GM12865 (cell line): ENCODE measurements at regions not wholly inside any gene's neighbourhood (a gene's known extent, or its start where the extent isn't known, plus 50 kb on each side); places are given as distances from the start of the nearest gene placed in this dataset.

Source experiments
- DNase-seq: peaks from one replicate; pipeline ENCODE4 v3.0.0; 2010; ENCODE audit warnings: low read depth
- H3K4me3 ChIP-seq: 2 replicates; pipeline ENCODE4 v1.5.1; 2011; ENCODE audit warnings: mild to moderate bottlenecking, low read depth, low read length, control low read depth
- CTCF ChIP-seq: IDR thresholded peaks from 2 replicates; pipeline ENCODE4 v1.5.1; 2011; ENCODE audit warnings: low read length, control low read depth, low read depth, inconsistent platforms; ENCODE audit not compliant: insufficient read depth; ENCODE audit errors: missing control alignments

DNA sequence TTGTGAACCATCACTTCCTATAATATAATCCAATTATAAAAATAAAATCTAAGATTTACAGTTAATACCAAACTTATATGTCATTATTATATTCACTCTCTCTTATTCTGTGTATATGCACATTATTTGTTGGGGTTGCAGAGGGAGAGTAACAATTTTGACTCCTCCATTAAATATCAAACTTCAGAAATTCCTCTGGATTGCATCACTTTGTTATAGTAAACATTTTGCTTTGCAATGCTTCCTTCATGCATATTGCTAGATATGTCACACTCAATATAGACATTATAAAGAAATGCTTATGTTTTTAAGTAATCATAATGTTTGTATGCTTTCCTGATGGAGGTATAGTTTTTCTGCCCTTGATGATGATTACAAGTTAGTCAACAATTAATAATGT lies 999.0 kb upstream of the ADGRL2 start:
- no peak for DNase-seq
- TF ChIP-seq CTCF: no peak
- no peak overlapping the region for H3K4me3 ChIP-seq

DNA sequence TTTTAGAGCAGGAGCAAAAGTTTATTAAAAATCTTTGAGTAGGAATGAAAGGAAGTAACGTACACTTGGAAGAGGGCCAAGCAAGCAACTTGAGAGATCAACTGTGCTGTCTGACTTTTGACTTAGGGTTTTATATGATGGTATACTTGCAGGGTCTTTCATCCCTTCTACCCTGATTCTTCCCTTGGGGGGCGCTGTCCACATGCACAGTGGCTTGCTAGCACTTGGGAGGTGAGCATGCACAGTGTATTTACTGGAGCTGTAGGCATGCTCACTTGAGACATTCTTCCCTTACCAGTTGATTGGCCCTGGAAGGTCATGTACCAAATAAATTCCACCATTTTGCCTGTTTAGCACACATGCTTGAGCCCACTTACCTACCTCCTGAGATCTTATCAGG lies 1001.3 kb upstream of the ADGRL2 start:
- no peak for TF ChIP-seq CTCF
- DNase-seq: no peak

DNA sequence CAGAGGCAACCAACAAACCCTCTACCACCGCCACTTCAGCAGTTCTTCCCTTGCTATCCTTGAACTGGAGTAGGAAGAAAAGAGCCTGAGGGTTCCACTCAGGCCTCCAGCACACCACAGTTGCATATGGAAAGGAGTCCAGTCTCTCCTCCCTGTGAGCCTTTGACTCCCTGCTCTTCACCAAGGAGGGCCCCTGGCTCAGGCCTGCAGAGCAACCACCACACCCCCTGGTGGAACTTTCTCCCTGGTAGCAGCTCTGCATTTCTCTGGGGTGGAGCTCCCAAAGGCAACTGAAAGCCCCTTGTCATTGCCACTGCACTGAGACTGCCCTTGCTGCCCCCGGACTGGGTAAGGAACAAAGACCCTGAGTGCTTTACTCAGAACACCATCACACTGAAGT lies 1021.5 kb upstream of the ADGRL2 start:
- no peak for TF ChIP-seq CTCF
- no peak for DNase-seq
- no peak overlapping the region for H3K4me3 ChIP-seq

More for the DNA sequence above, 1001.3 kb upstream of the ADGRL2 start:
- no peak overlapping the region for H3K4me3 ChIP-seq

DNA sequence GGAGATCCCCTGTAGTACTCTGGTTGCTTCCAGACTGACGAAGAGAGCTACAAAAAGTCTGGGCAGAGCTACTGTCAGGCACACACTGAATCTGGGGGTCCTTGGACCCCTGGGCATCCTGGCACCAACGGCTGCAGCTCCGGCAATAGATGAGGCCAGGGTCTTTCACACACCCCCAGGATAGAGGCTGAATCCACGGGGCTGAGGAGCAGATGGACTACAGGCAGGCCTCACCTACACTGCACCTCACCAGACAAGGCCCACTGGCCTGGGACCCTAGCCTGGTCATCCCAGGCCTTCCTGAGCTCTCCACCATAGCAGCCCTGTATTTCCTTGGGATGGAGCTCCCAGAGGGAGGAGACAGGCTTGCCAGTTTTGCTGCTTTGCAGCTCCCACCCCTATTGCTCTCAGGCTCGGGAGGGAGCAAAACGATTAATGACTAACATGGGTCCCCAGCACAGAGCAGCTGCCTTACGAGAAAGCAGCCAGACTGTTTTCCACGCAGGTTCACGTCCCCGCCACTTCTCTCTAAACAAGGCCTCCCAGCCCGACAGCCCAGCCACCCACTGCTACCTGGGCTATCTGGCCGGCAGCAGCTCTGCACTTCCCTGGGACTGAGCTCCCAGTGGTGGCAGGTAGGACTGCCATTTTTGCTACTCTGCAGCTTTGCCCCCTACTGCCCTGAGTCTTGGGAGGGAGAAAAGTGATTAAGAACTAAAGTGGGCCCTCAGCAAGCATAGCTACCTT lies 1022.5 kb upstream of the ADGRL2 start:
- no peak for DNase-seq
- no peak overlapping the region for H3K4me3 ChIP-seq
- no peak for TF ChIP-seq CTCF

DNA sequence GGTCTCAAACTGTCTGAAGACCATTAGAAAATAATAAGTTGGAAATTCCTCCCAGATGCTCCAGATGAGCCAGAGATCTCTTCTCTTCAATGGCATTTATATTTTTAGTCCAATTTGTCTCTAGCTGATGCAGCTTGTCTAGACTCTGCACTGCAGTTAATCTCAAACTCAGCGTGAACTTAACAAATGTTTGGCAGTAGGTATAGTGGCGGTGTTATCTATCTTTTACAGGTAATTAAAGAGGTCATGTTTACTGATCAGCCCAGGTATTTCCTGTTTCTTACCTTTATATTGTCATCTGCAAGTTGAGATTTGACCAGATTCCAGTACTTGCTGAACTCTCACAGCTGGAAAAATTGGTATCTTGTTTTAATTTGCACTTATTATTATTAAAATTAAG lies 1024.5 kb upstream of the ADGRL2 start:
- no peak overlapping the region for H3K4me3 ChIP-seq
- no peak for DNase-seq
- TF ChIP-seq CTCF: no peak

GRCh38 chr1:80769208-80769750 lies 1031.5 kb upstream of the ADGRL2 start:
- no peak for DNase-seq
- no peak overlapping the region for H3K4me3 ChIP-seq
- TF ChIP-seq CTCF: no peak

- TF ChIP-seq CTCF: no peak
- DNase-seq: no peak
Observed at GRCh38 chr1:80767711-80768110, 1033.0 kb upstream of the ADGRL2 start.

More at GRCh38 chr1:80767711-80768110, 1033.0 kb upstream of the ADGRL2 start:
- H3K4me3 ChIP-seq: no peak overlapping the region
